Inferior parietal cortex (tissue), 1 donor: ENCODE measurements at regions not wholly inside any gene's neighbourhood (a gene's known extent, or its start where the extent isn't known, plus 50 kb on each side); places are given as distances from the start of the nearest gene placed in this dataset.
"Not testable (repeated sequence)": the region's sequence is repeated elsewhere in the genome, so short reads cannot be mapped to it uniquely, and the experiment has no call there.

ENCODE experiments used
- DNase-seq: peaks from one replicate; pipeline ENCODE4 v3.0.0-alpha.2; 2016; ENCODE audit errors: extremely low spot score

- DNase-seq, result no peak
These were observed 371.3 kb upstream of the INTU start for GRCh38 chr4:127261476-127261875.

DNA sequence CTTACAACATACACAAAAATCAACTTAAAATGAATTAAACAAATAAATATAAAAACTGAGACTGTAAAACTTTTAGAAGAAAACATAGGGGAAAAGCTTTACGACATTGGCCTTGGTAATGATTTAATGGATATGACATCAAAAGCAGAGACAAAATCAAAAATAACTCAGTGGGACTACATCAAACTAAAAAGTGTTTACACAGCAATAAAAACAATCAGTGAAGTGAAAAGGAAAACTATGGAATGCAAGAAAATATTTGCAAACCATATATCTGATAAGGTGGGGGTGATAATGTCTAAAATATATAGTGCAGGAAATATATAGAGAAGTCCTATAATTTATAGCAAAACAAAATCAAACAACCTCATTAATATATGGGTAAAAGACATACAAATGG, 364.4 kb upstream of the INTU start:
- DNase-seq, result no peak

DNA sequence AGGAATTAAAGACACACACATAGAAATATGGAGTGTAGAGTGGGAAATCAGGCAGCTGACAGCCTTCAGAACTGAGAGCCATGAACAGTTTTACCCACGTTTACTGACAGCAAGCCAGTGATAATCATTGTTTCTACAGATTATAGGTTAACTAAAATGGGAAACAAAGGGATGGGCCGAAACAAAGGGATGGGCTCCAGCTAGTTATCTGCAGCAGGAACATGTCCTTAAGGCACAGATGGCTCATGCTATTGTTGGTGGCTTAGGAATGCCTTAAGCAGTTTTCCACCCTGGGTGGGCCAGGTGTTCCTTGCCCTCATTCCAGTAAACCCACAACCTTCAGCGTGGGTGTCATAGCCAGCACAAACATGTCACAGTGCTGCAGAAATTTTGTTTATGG, 355.7 kb upstream of the INTU start:
- not testable (repeated sequence) for DNase-seq

GRCh38 chr4:127284236-127284635, 348.5 kb upstream of the INTU start:
- no peak for DNase-seq

DNA sequence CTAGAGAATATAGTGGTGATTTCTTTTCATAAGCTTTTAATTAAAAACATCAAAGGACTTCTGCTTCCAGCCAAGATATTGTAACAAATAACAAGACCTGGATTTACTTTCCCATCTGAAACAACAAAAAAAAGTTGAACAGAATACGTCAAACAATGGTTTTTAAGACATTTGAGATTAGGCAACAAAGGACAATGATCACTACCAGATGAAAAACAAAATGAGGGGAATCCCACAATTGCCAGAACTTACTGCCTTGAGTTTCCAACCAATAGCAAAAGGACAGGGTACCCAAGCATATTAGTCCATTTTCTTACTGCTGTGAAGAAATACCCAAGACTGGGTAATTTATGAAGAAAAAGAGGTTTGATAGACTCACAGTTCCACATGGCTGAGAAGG, 341.4 kb upstream of the INTU start:
- DNase-seq, result no peak

GRCh38 chr4:127293496-127293895, 339.3 kb upstream of the INTU start:
- no peak for DNase-seq

DNA sequence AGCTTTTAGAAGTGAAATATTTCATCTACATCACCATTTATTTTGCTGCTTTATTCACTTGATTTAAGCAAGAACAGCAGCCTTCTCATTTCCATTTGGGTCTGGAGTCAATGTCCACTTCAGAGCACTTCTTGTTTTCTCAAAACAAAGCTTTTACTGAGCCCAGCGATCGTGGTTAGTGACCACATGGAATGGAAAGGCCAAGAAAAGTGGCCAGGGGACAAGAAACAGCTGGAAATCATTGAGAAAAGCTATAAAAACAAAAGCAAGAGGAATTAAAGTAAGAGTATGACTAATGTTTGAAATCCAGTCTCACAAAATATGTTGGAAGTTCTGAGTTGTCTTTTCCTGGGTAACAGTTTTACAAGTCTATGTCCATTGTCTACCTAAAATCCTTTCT, 328.4 kb upstream of the INTU start:
- DNase-seq, result no peak

GRCh38 chr4:127307996-127308395, 324.8 kb upstream of the INTU start:
- DNase-seq, result no peak

GRCh38 chr4:127309369-127310102, 323.2 kb upstream of the INTU start:
- DNase-seq, result no peak

DNA sequence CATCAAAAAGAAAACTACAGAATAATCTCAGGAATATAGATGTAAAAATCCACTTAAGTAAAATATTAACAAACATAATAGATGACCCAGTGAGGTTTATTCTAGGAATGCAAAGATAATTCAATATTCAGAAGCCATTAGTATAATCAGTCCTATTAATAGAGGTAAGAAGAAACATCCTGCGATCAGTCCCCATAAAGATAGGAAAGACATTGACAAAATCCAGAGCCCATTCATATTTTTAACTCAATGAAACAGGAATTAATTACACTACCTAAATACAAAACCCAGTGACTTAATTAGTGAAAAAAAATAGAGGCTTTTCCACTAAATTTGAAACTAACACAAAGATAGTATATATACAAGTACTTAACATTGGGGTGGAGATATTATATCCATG, 321.4 kb upstream of the INTU start:
- DNase-seq, result no peak

GRCh38 chr4:127311924-127312323, 320.8 kb upstream of the INTU start:
- DNase-seq, result no peak

DNA sequence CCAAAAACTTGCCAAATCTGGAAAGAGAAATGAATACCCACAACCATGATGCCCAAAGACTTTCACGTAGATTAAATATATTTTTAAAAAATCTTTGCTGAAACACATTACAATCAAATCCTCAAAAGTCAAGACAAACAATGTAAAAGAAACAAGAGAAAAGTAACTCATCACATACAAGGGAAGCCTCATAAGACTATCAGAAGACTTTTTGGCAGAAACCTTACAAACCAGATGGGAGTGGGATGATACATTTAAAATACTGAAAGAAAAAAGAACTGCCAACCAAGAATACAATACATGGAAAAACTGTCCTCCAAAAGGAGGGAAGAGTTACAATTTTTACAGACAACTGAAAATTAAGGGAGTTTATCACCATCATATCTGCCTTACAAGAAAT, 319.0 kb upstream of the INTU start:
- no peak for DNase-seq

- DNase-seq, result no peak
These were observed 305.3 kb upstream of the INTU start for GRCh38 chr4:127327491-127327890.

DNA sequence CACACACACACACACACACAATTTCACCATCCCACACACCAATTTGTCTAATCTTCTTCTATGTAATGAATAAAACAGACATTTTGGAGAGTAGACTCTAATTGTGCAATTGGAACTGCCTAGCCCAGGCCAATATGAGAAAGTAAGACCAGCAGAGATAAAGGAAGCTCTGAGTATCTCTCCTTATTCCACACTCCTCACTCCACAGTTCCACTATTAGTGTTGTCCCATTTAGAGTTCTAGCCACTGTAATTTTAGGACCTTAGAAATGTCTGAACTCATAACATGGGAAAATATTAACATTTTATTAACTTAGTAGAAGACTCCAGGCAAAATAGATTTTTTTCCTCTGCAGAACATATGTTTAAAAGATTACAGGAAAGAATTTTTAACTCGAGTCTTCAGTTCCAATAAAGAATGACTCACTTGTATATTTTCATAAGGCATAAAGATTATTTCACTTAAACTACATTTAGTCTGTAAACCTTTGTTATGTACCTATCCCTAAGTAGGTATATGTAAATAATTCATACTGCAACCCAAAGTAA, 297.6 kb upstream of the INTU start:
- no peak for DNase-seq

GRCh38 chr4:127335732-127336131, 297.0 kb upstream of the INTU start:
- no peak for DNase-seq

DNA sequence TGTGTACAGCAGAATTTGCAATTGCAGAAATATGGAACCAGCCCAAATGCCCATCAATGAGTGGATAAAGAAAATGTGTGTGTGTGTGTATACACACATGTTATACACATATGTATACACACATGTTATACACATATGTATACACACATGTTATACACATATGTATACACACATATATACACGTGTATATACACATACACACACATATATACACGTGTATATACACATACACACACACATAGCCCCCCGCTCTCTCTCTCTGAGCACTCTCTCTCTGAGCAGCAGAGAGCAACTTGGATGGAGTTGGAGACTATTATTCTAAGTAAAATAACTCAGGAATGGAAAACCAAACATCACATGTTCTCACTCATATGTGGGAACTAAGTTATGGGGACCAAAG, 289.6 kb upstream of the INTU start:
- not testable (repeated sequence) for DNase-seq

- no peak for DNase-seq
These were observed 288.7 kb upstream of the INTU start for GRCh38 chr4:127344071-127344470.

- no peak for DNase-seq
These were observed 284.8 kb upstream of the INTU start for GRCh38 chr4:127347936-127348335.

- no peak for DNase-seq
These were observed 280.3 kb upstream of the INTU start for GRCh38 chr4:127352220-127353113.

DNA sequence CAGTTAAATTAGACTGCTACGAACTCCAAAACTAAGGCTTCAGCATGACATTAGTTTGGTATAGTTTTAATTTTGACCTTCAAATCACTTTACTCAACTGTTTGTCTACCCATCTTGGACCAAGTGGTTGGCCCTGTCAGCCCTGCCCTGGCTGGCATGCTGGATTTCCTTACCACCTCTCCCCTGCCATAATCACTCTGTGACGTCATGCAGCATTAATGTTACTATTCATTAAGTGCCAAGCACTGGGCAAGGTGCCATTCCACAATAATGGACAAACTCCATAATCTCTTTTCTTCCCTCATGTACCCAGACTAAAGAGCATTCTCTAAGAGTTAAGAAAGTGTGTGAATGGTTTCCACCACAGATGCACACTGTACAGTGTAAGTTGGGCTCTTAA, 277.0 kb upstream of the INTU start:
- no peak for DNase-seq

- DNase-seq, result no peak
These were observed 275.0 kb upstream of the INTU start for GRCh38 chr4:127357765-127358164.

DNA sequence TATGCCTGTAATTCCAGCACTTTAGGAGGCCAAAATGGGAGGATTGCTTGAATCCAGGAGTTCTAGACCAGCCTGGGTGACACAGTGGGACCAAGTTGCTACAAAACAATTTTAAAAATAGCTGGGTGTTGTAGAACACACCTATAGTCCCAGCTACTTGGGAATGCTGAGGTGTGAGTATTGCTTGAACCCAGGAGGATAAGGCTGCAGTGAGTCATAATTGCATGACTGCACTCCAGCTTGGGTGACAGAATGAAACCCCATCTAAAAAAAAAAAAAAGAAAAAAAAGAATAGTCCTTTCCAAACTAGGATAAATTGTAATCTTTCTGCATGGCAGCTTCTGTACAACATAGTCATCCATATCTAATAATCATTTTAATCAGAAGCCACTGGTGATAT, 270.1 kb upstream of the INTU start:
- no peak for DNase-seq

- DNase-seq, result no peak
These were observed 268.4 kb upstream of the INTU start for GRCh38 chr4:127364397-127364796.
